Lower leg skin (tissue), 4 donors: ENCODE measurements at regions not wholly inside any gene's neighbourhood (a gene's known extent, or its start where the extent isn't known, plus 50 kb on each side); places are given as distances from the start of the nearest gene placed in this dataset.

Experiments used
- DNase-seq, 2 donors: peaks; one replicate each; pipeline ENCODE4 v3.0.0-alpha.2; 2019; ENCODE audit warnings: low spot score in 2 of 2
- H3K4me3 ChIP-seq: fragments of 200-600 bp; sonication (generic); 2 replicates; pipeline ENCODE4 v1.5.1; 2017; ENCODE audit warnings: mild to moderate bottlenecking, low read depth; ENCODE audit not compliant: poor library complexity, severe bottlenecking
- POLR2A ChIP-seq, 2 donors: fragments of 450-650 bp; IDR thresholded peaks; one replicate each; pipeline ENCODE4 v1.6.1; 2016 to 2017; ENCODE audit warnings: antibody characterized with exemption in 2 of 2, mild to moderate bottlenecking in 1 of 2, moderate library complexity in 1 of 2
- WGBS, 2 donors: methylation state at CpG; one replicate each; pipeline ENCODE4 v1.1.5; 2018; 5-methylcytosine and 5-hydroxymethylcytosine counted together
- intact Hi-C: fragments of 100-400 bp; cut with DNase I; formaldehyde crosslinking; loops from one replicate; pipeline ENCODE4 v1.15.0; 2023; ENCODE audit warnings: low total_unique reads
- TF ChIP-seq, protein P1 (sequence below), 3 donors: fragments of 450-650 bp; IDR thresholded peaks; one replicate each; pipeline ENCODE4 v1.5.1; 2016; ENCODE audit warnings: antibody characterized with exemption in 3 of 3, mild to moderate bottlenecking in 3 of 3, moderate library complexity in 2 of 3

DNA sequence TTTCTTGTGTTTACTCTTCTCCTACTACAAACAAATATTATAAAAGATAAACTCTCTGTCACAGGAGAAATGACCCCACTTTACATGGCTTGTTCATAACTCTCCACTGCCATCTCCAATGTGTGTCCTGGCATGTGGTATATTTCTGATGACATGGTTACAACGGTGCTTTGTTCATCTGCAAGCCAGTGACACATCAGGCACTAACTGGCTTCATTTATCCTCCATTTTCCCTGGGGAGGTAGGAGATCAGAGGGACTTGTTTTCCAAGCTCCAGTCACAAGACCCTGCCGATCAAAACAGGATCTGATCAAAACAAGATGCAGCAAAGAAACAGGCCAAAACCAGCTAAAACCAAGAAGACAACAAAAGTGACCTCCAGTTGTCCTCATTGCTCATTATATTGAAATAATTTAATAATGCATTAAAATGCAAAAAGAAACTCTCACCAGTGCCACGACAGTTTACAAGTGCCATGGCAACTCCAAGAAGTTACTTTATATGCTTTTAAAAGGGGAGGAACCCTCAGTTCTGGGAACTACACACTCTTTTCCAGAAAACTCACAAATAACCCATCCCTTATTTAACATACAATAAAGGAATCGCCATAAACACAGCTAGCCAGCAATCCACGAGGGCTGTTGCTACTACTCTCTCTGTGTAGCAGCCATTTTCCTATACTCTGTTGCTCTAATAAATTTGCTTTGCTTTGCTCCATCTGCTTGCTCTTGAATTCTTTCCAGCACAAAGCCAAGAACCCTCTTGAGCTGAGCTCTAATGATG is 224.2 kb downstream of the XPNPEP1 start:
- peak in 1 of 2 donors; percentile 66 for DNase-seq
- 53 to 55% methylated on average over 5 of the region's 5 CpGs for WGBS, 2 donors
- intact Hi-C loops = no loop called here
- TF ChIP-seq POLR2A (IDR thresholded peaks at IDR 0.05) = no peak
- TF ChIP-seq, protein P1, sequence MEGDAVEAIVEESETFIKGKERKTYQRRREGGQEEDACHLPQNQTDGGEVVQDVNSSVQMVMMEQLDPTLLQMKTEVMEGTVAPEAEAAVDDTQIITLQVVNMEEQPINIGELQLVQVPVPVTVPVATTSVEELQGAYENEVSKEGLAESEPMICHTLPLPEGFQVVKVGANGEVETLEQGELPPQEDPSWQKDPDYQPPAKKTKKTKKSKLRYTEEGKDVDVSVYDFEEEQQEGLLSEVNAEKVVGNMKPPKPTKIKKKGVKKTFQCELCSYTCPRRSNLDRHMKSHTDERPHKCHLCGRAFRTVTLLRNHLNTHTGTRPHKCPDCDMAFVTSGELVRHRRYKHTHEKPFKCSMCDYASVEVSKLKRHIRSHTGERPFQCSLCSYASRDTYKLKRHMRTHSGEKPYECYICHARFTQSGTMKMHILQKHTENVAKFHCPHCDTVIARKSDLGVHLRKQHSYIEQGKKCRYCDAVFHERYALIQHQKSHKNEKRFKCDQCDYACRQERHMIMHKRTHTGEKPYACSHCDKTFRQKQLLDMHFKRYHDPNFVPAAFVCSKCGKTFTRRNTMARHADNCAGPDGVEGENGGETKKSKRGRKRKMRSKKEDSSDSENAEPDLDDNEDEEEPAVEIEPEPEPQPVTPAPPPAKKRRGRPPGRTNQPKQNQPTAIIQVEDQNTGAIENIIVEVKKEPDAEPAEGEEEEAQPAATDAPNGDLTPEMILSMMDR (IDR thresholded peaks at IDR 0.05) = no peak
- H3K4me3 ChIP-seq = no peak overlapping the region

DNA sequence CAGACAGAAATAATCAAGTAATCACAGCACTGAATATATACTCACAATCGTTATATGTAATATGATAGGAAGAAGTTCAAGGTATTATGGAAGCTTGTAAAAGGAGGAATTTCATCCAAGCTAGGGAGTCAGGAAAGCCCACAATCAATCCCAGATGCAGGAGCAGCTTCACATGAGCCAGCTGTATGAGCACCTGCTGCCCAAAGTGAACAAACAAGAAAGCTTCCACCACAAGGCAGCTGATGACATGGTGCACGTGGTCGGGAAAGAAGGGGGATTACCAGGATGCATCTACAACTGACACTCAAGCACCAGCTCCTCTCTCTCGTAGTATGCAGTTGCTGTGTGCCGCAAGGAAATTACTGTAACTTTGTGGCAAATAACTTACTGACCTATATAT is 225.2 kb downstream of the XPNPEP1 start:
- TF ChIP-seq, protein P1 (IDR thresholded peaks at IDR 0.05) = no peak
- no peak for TF ChIP-seq POLR2A (IDR thresholded peaks at IDR 0.05)
- 49 to 56% methylated on average over 5 of the region's 5 CpGs for WGBS, 2 donors
- DNase-seq = no peak

DNA sequence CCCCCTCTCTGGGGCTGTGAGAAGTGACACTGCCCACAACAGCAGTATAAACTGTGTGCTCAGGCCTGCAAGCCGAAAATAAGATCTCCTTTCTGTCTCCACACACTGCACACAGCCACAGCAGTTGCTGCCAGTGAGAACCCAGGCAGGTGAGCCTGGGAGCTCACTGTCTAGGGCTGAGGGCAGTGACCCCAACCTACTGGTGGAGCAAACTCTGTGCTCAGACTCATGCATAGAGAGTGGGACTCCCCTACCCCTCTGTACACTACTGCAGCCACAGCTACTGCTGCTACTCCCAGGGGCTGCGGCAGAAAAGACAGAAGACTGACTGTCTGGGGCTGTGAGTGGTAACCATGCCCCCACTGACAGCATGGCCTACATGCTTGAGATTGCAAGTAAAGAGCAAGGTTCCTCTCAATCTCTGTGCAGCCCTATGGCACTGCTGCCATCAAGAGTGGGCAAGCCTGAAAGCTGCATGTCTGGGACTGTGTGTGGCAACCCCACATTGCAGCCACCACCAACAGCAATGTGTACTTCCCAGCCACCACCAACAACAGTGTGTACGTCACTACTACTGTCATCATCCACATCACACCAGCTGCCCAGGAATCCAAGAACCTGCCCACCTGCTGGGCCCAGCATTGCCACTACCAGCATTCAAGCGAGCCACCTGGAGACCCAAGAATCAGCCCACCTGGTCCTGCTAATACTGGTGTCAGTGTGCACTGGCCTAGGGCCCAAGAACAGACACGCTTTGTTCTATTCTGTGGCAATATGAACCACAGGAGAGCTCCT is 226.1 kb downstream of the XPNPEP1 start:
- no peak for DNase-seq
- WGBS, 2 donors = 73 to 81% methylated on average over 4 to 5 of the region's 5 CpGs
- TF ChIP-seq, protein P1 (IDR thresholded peaks at IDR 0.05) = no peak
- TF ChIP-seq POLR2A (IDR thresholded peaks at IDR 0.05) = no peak
- no peak overlapping the region for H3K4me3 ChIP-seq
- intact Hi-C loops = no loop called here

More for the DNA sequence above, 225.2 kb downstream of the XPNPEP1 start:
- intact Hi-C loops = no loop called here
- H3K4me3 ChIP-seq = no peak overlapping the region

DNA sequence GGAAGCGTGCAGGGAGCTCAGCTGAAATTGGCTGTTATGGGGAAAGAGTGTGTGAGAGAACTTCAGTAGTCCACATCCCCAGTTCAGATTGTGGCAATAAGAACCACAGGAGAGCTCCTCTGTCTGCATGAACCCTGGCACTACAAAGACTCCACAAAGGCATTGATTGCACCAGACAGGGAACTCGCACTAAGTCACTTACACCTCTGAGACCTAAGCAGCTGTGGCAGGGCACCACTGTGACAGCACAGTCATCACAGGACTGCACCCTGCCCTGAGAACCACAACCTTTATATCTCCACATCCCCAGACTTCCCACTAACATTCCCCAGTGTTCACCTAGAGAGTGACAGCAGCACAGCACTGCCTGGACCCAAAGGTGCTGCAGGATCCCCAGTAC is 226.8 kb downstream of the XPNPEP1 start:
- no peak for DNase-seq
- TF ChIP-seq POLR2A (IDR thresholded peaks at IDR 0.05) = no peak
- TF ChIP-seq, protein P1 (IDR thresholded peaks at IDR 0.05) = no peak
- WGBS, 2 donors = 88 to 89% methylated on average over 2 of the region's 2 CpGs
- H3K4me3 ChIP-seq = no peak overlapping the region
- intact Hi-C loops = no loop called here

DNA sequence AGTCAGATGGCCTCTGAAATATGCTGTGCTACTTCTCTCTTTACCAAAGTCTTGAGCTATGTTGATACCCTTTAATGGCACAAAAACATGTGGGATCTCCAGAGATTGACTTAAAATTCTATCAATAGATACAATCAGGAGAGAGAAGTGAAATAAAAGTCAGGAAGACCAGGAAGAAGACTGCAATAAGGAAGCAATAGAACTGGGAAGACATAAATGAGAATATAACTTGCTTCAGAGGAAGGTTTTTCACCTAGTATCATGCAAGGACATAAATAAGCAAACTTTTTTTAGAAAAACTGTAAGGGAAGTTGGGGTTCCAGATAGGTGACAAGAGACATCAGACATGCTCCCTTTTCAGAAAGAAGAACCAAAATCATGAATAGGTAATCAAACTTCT is 227.3 kb downstream of the XPNPEP1 start:
- TF ChIP-seq, protein P1 (IDR thresholded peaks at IDR 0.05) = no peak
- no peak for DNase-seq
- intact Hi-C loops = no loop called here
- no peak overlapping the region for H3K4me3 ChIP-seq
